Activated CD8-positive, alpha-beta memory T cell treated with anti-CD3 and anti-CD28 coated beads, Interleukin-2, amount 50 U/mL, for 48 hours (primary cell): ENCODE measurements at regions not wholly inside any gene's neighbourhood (a gene's known extent, or its start where the extent isn't known, plus 50 kb on each side); places are given as distances from the start of the nearest gene placed in this dataset.

ENCODE experiments used
- DNase-seq: peaks from one replicate; pipeline ENCODE4 v3.0.0-alpha.2; 2020

- DNase-seq = no peak
Measured at GRCh38 chr15:46751303-46751702, 966.0 kb upstream of the SEMA6D start.

GRCh38 chr15:46753946-46754345 is 963.4 kb upstream of the SEMA6D start:
- DNase-seq = no peak

GRCh38 chr15:46763091-46763490 is 954.2 kb upstream of the SEMA6D start:
- no peak for DNase-seq

GRCh38 chr15:46764851-46765250 is 952.5 kb upstream of the SEMA6D start:
- no peak for DNase-seq

- no peak for DNase-seq
Measured at GRCh38 chr15:46766021-46766420, 951.3 kb upstream of the SEMA6D start.

GRCh38 chr15:46768287-46768686 is 949.0 kb upstream of the SEMA6D start:
- DNase-seq = no peak

GRCh38 chr15:46773016-46773415 is 944.3 kb upstream of the SEMA6D start:
- DNase-seq = no peak

- no peak for DNase-seq
Measured at GRCh38 chr15:46778876-46779275, 938.4 kb upstream of the SEMA6D start.

- DNase-seq = no peak
Measured at GRCh38 chr15:46786590-46787285, 930.6 kb upstream of the SEMA6D start.

GRCh38 chr15:46795685-46796084 is 921.6 kb upstream of the SEMA6D start:
- DNase-seq = no peak

- DNase-seq = no peak
Measured at GRCh38 chr15:46808834-46809233, 908.5 kb upstream of the SEMA6D start.

GRCh38 chr15:46815240-46815639 is 902.1 kb upstream of the SEMA6D start:
- no peak for DNase-seq

GRCh38 chr15:46815765-46816164 is 901.5 kb upstream of the SEMA6D start:
- DNase-seq = no peak

GRCh38 chr15:46848704-46849103 is 868.6 kb upstream of the SEMA6D start:
- no peak for DNase-seq

GRCh38 chr15:46853600-46853999 is 863.7 kb upstream of the SEMA6D start:
- no peak for DNase-seq

GRCh38 chr15:46854564-46854963 is 862.7 kb upstream of the SEMA6D start:
- DNase-seq = no peak

GRCh38 chr15:46855388-46855787 is 861.9 kb upstream of the SEMA6D start:
- no peak for DNase-seq

- DNase-seq = no peak
Measured at GRCh38 chr15:46856839-46857502, 860.3 kb upstream of the SEMA6D start.

- no peak for DNase-seq
Measured at GRCh38 chr15:46858150-46858549, 859.2 kb upstream of the SEMA6D start.

GRCh38 chr15:46861796-46862195 is 855.5 kb upstream of the SEMA6D start:
- DNase-seq = no peak

GRCh38 chr15:46865155-46865554 is 852.1 kb upstream of the SEMA6D start:
- no peak for DNase-seq

GRCh38 chr15:46872286-46872980 is 844.9 kb upstream of the SEMA6D start:
- DNase-seq = no peak

- no peak for DNase-seq
Measured at GRCh38 chr15:46872981-46873330, 844.3 kb upstream of the SEMA6D start.

GRCh38 chr15:46879032-46879770 is 838.1 kb upstream of the SEMA6D start:
- DNase-seq = no peak
